SIG-M5 treated with dmso at 0.1 percent for 504 hours (cell line): ENCODE measurements at regions not wholly inside any gene's neighbourhood (a gene's known extent, or its start where the extent isn't known, plus 50 kb on each side); places are given as distances from the start of the nearest gene placed in this dataset.

Experiments
- DNase-seq: peaks from one replicate; lab custom pipeline; 2025; ENCODE audit not compliant: unreplicated experiment; lab: John Stamatoyannopoulos, UW

DNA sequence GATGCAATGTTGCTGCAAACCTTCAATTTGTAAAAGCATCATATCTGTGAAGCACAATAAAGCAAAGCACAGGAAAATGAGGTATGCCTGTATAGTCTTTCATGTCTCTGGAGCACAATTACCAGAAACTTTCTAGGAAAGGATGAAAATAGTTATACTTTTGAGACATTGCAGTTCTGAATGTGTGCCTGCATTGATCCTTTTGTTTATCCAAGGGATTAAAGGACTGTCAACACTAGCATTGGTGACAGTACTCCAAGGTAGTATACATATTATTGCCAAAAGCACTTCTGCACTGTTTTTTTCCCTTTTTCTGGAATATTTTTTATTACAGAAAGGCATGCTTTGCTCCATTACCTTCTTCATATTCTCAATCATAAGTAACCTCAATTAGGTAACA, 476.0 kb downstream of the GABRG1 start:
- no peak for DNase-seq

DNA sequence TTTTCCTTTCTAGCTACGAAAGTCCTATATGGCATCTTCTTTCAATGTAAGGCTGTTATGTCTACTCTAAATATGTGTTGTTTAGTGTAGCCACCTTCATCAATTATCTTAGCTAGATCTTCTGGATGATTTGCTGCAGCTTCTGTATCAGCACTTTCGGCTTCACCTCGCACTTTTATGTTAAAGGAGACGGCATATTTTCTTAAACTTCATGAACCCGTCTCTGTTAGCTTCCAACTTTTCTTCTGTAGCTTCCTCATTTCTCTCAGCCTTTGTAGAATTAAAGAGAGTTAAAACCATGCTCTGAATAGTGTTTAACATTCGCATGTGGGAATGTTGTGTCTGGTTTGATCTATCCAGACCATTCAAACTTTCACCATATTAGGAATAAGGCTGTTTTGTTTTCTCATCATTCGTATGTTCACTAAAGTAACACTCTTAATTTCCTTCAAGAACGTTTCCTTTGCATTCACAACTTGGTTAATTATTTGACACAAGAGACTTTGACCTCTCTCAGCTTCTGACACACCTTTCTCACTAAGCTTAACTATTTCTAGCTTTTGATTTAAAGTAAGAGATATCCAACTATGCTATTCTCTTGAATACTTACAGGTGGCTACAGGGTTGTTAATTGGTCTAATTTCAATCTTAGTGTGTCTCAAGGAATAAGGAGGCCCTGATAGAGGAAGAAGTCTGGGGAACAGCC, 476.8 kb downstream of the GABRG1 start:
- DNase-seq, result no peak

GRCh38 chr4:45640281-45640680, 483.6 kb downstream of the GABRG1 start:
- DNase-seq, result no peak

- DNase-seq, result no peak
Measured at GRCh38 chr4:45638641-45639040, 485.2 kb downstream of the GABRG1 start.

GRCh38 chr4:45636175-45636574, 487.7 kb downstream of the GABRG1 start:
- no peak for DNase-seq

- no peak for DNase-seq
Measured at GRCh38 chr4:45629717-45630116, 494.1 kb downstream of the GABRG1 start.

- no peak for DNase-seq
Measured at GRCh38 chr4:45621971-45622370, 501.9 kb downstream of the GABRG1 start.

GRCh38 chr4:45620808-45621207, 503.0 kb downstream of the GABRG1 start:
- no peak for DNase-seq

DNA sequence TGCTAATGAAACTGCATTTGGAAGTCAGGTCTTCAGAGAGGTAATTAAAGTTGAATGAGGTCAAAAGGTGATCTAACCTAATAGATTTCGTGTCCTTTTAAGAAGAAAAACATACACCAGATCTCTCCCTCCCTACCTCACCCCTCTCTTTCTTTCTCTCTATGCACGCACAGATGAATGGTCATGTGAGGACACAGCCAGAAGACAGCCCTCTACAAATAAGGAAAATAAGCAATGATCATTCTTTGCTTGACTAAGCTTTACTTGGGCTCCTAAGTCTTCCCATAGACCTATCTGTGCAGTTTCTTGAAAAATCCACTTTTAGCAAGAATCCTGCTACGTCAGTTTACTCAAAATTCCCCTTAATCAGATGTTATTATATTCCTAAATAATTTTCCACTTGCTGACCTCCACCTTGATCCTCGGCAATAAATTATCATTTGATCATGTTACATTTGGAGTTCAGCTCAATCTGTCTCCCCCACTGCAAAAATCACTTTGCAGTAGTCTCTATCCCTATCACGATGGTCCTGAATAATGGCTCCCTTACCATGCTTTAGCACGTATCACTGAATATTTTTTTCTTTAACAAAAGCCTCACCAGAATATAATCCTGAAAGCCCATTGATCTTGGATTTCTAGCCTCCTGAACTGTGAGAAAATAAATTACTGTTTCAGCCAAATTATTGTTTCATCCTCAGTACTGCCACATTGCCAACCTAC, 527.3 kb downstream of the GABRG1 start:
- no peak for DNase-seq

DNA sequence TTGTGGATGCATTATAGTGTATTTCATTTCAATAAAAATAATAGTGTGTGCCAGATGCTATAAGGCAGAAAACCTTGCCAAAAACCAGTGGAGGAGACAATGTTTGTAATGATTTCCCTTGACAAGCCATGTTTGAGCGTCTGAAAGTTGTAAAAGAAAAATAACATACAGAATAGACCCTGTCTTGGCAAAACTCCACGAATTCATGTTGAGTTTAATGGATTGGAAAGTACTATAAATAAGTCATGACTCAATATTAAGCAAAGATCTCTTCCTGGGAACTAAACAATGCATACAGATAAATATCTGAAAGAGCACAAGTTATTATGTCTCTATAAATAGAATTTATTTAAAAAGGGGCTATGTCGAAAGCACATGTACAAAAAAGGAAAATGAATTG, 543.5 kb downstream of the GABRG1 start:
- no peak for DNase-seq

- DNase-seq, result no peak
Measured at GRCh38 chr4:45578874-45579273, 545.0 kb downstream of the GABRG1 start.

DNA sequence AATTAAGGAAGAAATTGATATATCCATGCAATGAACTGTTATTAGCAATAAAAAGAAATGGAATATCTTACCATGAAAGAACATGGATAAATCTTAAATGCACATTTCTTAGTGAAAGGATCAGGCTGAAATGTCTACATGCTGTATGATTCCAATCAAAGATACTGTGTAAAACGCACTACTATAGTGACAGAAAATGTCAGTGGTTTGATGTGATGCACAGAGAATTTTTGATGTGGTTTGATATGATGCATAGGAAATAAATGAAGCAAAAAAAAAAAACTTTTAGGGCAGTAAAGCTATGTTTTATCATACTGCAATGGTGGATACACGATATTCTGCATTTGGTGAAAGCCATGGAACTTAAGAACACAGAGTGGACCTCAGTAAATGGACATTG, 547.6 kb downstream of the GABRG1 start:
- no peak for DNase-seq

DNA sequence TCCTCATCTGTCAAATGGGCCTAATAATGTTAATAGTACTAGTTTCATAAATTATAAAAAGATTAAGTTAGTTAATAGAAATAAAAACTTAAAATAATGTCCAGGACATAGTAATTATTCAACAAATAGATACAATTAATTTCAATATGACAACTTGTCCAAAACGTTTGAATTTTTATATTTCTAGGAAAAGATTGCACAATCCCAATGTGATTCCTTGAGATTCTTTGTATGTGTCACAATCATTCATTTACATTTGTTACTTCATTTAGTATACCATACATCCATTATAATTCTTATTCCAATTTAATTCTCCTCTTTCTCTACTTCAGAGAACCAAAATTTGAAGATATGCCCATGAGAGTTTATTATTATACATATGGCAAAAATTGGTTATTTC, 554.2 kb downstream of the GABRG1 start:
- no peak for DNase-seq

GRCh38 chr4:45568694-45569093, 555.2 kb downstream of the GABRG1 start:
- DNase-seq, result no peak

DNA sequence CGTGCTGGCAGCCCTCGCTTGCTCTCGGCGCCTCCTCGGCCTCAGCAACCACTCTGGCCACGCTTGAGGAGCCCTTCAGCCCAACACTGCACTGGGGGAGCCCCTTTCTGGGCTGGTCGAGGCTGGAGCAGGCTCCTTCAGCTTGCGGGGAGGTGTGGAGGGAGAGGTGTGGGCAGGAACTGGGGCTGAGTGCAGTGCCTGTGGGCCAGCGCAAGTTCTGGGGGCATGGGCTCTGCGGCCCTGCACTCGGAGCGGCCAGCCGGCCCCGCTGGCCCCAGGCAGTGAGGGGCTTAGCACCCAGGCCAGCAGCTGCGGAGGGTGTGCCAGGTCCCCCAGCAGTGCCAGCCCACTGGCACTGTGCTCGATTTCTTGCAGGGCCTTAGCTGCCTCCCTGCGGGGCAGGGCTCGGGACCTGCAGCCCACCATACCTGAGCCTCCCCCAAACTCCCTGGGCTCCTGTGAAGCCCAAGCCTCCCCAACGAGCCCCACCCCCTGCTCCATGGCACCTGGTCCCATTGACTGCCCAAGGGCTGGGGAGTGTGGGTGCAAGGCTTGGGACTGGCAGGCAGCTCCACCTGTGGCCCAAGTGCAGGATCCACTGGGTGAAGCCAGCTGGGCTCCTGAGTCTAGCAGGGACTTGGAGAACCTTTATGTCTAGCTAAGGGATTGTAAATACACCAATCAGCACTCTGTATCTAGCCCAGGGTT, 556.8 kb downstream of the GABRG1 start:
- DNase-seq, result no peak

DNA sequence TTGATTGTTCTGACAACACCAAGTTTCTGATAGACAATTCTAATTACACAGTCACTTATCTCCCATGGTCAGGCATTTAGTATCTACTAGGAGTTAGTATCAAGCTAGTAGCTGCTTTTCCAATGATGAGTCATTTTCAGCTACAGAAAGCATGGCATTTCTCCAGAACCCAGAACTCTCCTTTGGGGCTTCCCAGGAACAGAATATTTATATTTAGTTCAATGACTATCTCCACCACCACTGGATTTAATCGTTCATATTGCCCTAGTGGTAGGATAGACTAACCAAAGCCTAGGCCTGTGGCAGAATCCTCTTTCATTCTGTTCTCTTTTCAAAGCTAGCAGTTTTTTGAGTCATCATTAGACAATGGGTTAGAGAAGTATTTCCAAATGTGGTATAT, 569.4 kb downstream of the GABRG1 start:
- DNase-seq, result no peak

DNA sequence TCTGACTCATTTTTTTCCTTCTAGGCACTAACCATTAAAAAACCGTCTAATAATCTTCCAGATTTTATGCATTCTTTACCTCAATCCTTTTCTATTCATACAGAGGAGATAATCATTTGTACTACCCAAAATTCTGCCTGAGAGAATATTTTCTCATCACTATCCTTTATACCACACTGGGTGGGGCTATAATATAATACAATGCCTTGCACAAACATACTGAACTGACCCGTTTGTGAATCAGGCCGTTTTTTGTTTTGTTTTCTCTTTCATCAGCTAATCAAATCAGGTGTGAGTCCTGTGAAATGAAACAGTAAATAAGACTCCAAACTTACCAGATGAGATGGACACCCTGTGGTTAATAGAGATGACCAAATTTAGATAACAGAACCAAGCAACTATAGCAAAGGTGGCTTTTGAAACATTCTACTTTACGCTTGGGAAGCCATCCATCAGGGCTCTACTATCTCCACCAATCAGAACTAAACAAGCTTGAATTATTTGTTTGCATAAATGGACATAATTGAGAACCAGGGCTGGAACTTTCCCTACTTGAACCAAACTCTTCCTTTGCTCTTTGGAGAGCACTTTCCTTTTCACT, 573.0 kb downstream of the GABRG1 start:
- DNase-seq, result no peak

GRCh38 chr4:45539142-45539814, 584.6 kb downstream of the GABRG1 start:
- no peak for DNase-seq

DNA sequence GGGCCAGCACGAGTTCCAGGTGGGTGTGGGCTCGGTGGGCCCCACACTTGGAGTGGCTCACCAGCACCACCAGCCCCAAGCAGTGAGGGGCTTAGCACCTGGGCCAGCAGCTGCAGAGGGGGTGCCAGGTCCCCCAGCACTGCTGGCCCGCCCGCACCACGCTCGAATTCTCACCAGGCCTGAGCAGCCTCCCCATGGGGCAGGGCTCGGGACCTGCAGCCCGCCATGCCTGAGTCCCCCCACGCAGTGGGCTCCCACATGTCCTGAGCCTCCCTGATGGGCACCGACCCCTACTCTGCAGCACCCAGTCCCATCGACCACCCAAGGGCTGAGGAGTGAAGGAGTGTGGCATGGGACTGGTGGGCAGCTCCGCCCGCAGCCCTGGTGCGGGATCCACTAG, 593.4 kb downstream of the GABRG1 start:
- DNase-seq, result no peak

GRCh38 chr4:45527160-45527559, 596.7 kb downstream of the GABRG1 start:
- no peak for DNase-seq

- DNase-seq, result no peak
Measured at GRCh38 chr4:45518832-45519231, 605.0 kb downstream of the GABRG1 start.
